Fibroblast of the aortic adventitia (primary cell): ENCODE measurements at regions not wholly inside any gene's neighbourhood (a gene's known extent, or its start where the extent isn't known, plus 50 kb on each side); places are given as distances from the start of the nearest gene placed in this dataset.

Experiments
- DNase-seq: peaks from one replicate; pipeline ENCODE4 v3.0.0-alpha.2; 2010; ENCODE audit warnings: low read depth
- H3K4me3 ChIP-seq: 2 replicates; pipeline ENCODE4 v1.5.1; 2011; ENCODE audit warnings: low read depth, mild to moderate bottlenecking, control low read depth, low read length, moderate library complexity
- TF ChIP-seq, protein P1 (sequence below): IDR thresholded peaks from 2 replicates; pipeline ENCODE4 v1.5.1; 2011; ENCODE audit warnings: mild to moderate bottlenecking, low read length, control low read depth, inconsistent platforms; ENCODE audit not compliant: insufficient read depth

DNA sequence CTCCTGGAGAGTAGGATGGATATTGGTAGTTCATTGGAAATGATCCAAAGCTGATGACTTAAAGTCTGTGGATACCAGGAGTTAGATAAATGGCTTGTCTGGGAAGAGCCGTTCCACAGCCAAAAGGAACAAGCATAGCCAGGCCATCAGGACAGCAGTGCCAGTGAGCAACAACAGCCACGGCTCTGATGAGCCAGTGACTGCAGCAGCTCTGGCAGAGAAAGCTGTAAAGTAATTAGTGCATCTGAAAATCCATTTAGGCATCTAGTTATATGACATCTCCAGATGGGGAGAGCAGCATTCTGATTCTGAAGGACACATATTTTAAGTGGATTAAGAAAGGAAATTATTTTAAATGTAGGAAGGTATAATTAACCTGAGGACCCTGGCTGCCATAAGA, 256.2 kb upstream of the PLXNA2 start:
- H3K4me3 ChIP-seq = no peak overlapping the region
- DNase-seq = no peak
- TF ChIP-seq, protein P1, sequence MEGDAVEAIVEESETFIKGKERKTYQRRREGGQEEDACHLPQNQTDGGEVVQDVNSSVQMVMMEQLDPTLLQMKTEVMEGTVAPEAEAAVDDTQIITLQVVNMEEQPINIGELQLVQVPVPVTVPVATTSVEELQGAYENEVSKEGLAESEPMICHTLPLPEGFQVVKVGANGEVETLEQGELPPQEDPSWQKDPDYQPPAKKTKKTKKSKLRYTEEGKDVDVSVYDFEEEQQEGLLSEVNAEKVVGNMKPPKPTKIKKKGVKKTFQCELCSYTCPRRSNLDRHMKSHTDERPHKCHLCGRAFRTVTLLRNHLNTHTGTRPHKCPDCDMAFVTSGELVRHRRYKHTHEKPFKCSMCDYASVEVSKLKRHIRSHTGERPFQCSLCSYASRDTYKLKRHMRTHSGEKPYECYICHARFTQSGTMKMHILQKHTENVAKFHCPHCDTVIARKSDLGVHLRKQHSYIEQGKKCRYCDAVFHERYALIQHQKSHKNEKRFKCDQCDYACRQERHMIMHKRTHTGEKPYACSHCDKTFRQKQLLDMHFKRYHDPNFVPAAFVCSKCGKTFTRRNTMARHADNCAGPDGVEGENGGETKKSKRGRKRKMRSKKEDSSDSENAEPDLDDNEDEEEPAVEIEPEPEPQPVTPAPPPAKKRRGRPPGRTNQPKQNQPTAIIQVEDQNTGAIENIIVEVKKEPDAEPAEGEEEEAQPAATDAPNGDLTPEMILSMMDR = no peak

DNA sequence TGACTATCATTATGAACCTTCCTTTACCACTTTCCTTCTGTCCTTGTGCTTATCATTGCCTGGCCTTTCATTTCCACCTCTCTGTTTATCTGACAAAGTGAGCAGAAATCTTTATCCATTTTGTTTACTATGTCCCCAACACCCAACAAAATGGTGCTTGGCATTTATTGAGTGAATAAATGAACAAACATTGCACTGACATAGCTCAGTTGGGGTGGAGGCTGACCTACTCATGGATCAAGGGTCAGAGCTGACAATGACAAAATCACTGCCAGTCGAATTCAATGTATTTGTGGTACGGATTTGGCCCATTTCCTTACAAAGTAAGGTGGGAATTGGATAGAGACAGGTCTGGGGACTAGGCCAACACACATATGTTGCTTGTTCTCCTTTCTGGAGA, 257.4 kb upstream of the PLXNA2 start:
- TF ChIP-seq, protein P1 = no peak
- H3K4me3 ChIP-seq = no peak overlapping the region
- DNase-seq = no peak

DNA sequence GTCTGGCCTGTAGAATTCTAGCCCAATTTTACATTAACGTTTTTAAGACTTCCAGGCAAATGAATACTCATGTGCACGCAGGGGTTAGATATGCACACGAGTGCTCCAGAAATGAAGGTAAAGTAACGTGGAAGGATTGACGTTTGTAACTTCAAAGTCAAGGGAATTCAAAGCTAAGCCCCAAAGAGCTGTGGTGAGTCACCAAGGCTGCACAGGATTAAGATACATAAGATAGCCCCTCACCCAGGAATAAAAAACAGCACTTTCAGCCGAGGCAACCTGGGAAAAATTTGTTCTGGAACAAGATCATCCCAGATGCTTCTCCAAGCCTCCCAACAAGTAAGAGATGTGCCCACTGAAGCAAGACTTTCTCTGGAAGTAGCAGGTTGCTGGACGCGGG, 259.6 kb upstream of the PLXNA2 start:
- DNase-seq = no peak
- no peak overlapping the region for H3K4me3 ChIP-seq
- TF ChIP-seq, protein P1 = no peak

DNA sequence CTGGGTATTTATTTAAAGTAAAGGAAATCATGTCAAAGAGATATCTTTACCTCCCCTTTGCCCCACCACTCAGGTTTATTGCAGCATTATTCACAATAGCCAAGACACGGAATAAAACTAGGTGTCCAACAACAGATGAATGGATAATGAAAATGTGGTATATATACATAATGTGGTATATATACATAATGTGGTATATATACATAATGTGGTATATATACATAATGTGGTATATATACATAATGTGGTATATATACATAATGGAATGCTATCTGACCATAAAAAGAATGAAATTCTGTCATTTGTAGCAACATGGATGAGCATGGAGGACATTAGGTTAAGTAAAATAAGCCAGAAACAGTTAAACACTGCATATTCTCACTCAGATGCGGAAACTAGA, 262.6 kb upstream of the PLXNA2 start:
- no peak for DNase-seq
- TF ChIP-seq, protein P1 = no peak
- H3K4me3 ChIP-seq = no peak overlapping the region

DNA sequence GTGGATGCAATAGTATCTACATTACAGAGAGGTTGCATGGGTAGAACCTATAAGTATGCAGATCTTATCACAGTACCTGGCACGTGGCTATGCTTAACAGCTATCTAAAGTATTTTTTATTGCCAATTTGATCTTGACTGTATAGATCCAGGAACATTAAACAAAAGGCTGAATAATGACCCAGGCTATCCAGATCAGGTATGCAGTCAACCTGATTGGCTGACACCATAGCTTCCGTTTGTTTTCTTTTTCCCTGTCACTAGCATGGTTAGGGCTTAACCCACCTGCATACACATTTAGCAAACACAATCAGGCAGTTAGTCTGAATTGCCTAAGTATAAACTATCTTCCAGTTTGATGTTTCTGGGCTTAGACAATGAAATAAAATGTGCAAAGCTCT, 264.9 kb upstream of the PLXNA2 start:
- no peak for DNase-seq
- no peak overlapping the region for H3K4me3 ChIP-seq
- TF ChIP-seq, protein P1 = no peak

DNA sequence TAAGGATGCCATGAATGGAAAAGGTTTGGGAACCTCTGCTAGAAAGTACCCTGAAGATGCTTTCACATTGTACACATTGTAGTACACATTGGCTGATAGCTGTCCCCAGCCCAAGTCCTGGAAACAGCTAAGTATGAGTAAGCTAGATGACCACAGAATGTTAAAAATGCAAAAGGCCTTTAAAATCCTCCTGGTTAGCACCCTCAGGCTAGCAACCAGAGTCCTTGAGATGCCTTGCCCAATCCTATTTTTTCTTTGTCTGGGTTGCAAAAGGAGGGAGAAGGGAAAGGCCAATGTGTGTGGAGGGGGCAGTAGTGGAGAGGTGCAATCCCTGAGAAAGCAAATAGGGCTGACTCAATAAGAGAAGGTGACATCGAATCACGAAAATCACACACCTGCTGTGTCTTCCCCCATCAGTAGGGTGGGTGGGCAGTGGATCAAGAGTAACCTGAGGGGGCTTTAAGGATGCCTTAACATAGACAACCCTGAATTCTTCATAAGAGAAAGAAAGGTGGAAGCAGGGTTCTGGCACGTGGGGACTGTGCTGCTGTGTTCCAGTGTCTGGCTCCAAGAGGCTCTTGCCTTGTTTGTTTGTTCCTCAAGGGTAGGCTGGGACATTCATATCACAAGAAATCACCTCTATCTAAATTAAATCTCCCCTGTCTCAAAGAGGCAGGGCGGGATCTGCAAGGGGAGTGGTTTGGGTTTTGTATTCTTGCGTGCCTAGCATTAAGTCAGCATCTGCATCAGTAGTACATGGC, 266.2 kb upstream of the PLXNA2 start:
- DNase-seq = no peak
- H3K4me3 ChIP-seq = no peak overlapping the region
- TF ChIP-seq, protein P1 = no peak
